ENCODE measurements at regions not wholly inside any gene's neighbourhood (a gene's known extent, or its start where the extent isn't known, plus 50 kb on each side); places are given as distances from the start of the nearest gene placed in this dataset.

DNA sequence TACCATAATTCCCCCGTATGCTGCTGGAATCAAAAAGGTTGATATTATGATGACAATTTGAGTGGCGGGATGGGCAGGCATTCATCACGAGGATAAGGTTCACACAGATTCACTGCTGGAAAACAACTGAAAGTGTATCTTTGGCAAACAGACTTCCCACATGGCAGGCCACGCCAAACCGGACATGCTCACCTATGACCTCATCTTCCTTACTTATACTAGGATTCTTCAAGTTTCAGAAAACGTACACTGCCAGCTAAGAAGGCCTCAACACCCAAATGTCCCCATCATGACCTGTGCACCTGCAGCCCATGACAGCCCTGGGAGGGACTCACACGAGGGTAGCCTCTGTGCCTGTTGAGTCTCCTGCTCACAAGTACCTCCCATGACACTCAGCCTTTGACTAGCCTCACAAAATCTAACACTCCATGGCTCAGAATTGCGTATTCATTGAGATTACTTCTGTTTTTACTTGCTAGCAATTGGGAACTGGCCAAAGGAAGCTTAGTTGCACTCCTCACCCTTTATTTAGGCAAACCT, 259.0 kb upstream of the GHITM start:
- Histone ChIP-seq H3K27ac (ENCODE audit: low read depth, low read length) (no peak overlapping the region), H3K79me2 (ENCODE audit: insufficient read depth, low read length) (no peaks in the 10 kb centered on the region), H2AFZ (ENCODE audit: low read depth, low read length, severe bottlenecking) (no peak overlapping the region), H3K36me3 (ENCODE audit: low read length) (no peaks in the 10 kb centered on the region), H3K27me3 (ENCODE audit: low read length) (no peaks in the 10 kb centered on the region), H3K9ac (ENCODE audit: low read length) (no peak overlapping the region), H3K4me2 (ENCODE audit: low read depth, low read length, poor library complexity, severe bottlenecking) (no peak overlapping the region), H3F3A (ENCODE audit: insufficient read depth) (no peaks in the 10 kb centered on the region), H3K9me3 (ENCODE audit: insufficient read depth, low read length) (no peaks in the 10 kb centered on the region), H4K20me1 (ENCODE audit: low read depth, low read length) (no peaks in the 10 kb centered on the region), H3K4me3 (ENCODE audit: insufficient read depth, low read length, poor library complexity, severe bottlenecking) (no peak overlapping the region), H3K9me2 (replicated peaks; ENCODE audit: insufficient read depth, low read length) (no peaks in the 10 kb centered on the region)
- TF ChIP-seq EZH2phosphoT487 (conservative IDR thresholded peaks at IDR 0.05; ENCODE audit: low read length) (no peak), CTCF (IDR thresholded peaks at IDR 0.05; ENCODE audit: insufficient read depth, low read length, poor library complexity, severe bottlenecking) (no peak)

- Histone ChIP-seq H3K79me2 (ENCODE audit: insufficient read depth, low read length) (no peaks in the 10 kb centered on the region), H3K36me3 (ENCODE audit: low read length) (no peaks in the 10 kb centered on the region), H3F3A (ENCODE audit: insufficient read depth) (no peaks in the 10 kb centered on the region), H3K9ac (ENCODE audit: low read length) (no peak overlapping the region), H3K27me3 (ENCODE audit: low read length) (no peaks in the 10 kb centered on the region), H3K27ac (ENCODE audit: low read depth, low read length) (no peak overlapping the region), H3K9me2 (replicated peaks; ENCODE audit: insufficient read depth, low read length) (no peaks in the 10 kb centered on the region), H3K4me2 (ENCODE audit: low read depth, low read length, poor library complexity, severe bottlenecking) (no peak overlapping the region), H3K9me3 (ENCODE audit: insufficient read depth, low read length) (no peaks in the 10 kb centered on the region), H4K20me1 (ENCODE audit: low read depth, low read length) (no peaks in the 10 kb centered on the region), H2AFZ (ENCODE audit: low read depth, low read length, severe bottlenecking) (no peak overlapping the region), H3K4me3 (ENCODE audit: insufficient read depth, low read length, poor library complexity, severe bottlenecking) (no peak overlapping the region)
- TF ChIP-seq EZH2phosphoT487 (conservative IDR thresholded peaks at IDR 0.05; ENCODE audit: low read length) (no peak), CTCF (IDR thresholded peaks at IDR 0.05; ENCODE audit: insufficient read depth, low read length, poor library complexity, severe bottlenecking) (no peak)
Observed at GRCh38 chr10:83881661-83882060, 257.6 kb upstream of the GHITM start.

DNA sequence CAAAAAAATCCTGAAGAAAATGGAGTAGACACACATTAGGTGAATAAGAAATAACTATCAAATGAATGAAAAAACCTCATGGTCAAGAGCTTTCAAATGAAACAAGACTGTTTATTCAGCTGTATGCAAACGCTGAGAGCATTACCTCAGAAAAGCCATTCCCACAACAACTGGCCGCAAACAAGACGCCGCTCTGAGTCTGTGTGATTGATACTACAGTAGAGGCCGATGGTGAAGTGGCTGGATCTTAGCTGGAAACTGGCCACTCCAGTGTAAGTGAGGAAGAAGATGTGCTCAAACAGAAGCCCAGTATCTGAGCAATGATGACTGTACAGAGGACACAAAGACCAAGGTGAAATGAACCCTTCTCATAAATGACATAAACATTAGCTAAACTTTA, 252.4 kb upstream of the GHITM start:
- H3K27ac ChIP-seq (ENCODE audit: low read depth, low read length): no peak overlapping the region
- no peak overlapping the region for H3K4me2 ChIP-seq (ENCODE audit: low read depth, low read length, poor library complexity, severe bottlenecking)
- no peaks in the 10 kb centered on the region for H3K27me3 ChIP-seq (ENCODE audit: low read length)
- no peak overlapping the region for H3K9ac ChIP-seq (ENCODE audit: low read length)
- H3F3A ChIP-seq (ENCODE audit: insufficient read depth): no peaks in the 10 kb centered on the region
- H3K36me3 ChIP-seq (ENCODE audit: low read length): no peaks in the 10 kb centered on the region
- no peak overlapping the region for H3K4me3 ChIP-seq (ENCODE audit: insufficient read depth, low read length, poor library complexity, severe bottlenecking)
- no peaks in the 10 kb centered on the region for H3K9me3 ChIP-seq (ENCODE audit: insufficient read depth, low read length)
- H4K20me1 ChIP-seq (ENCODE audit: low read depth, low read length): no peaks in the 10 kb centered on the region
- TF ChIP-seq CTCF (IDR thresholded peaks at IDR 0.05; ENCODE audit: insufficient read depth, low read length, poor library complexity, severe bottlenecking) (no peak), EZH2phosphoT487 (conservative IDR thresholded peaks at IDR 0.05; ENCODE audit: low read length) (no peak)
- H3K79me2 ChIP-seq (ENCODE audit: insufficient read depth, low read length): no peaks in the 10 kb centered on the region
- H3K9me2 ChIP-seq (replicated peaks; ENCODE audit: insufficient read depth, low read length): no peaks in the 10 kb centered on the region
- no peak overlapping the region for H2AFZ ChIP-seq (ENCODE audit: low read depth, low read length, severe bottlenecking)

All from SU-DHL-6 (cell line).